ENCODE measurements at regions not wholly inside any gene's neighbourhood (a gene's known extent, or its start where the extent isn't known, plus 50 kb on each side); places are given as distances from the start of the nearest gene placed in this dataset.

DNA sequence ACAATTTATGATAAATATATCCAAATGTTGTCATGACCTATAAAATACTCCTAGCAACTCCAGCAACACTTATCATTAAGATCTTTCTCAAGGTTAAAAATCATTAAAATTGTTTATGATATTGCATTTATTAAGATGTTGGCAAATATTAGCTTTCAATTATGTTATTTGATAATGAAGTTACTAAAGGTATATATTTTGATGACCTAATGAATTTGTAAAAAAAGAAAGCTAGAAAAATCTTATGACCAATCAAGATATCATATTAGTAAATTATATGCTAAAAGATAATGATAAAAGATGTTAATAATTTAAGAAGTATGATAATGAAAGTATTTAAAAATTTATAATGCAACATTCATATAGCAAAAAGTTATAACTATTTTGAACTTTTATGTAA is 66.3 kb upstream of the RAB18 start:
- Histone ChIP-seq H3K4me1 (ENCODE audit: control insufficient read depth in 2 of 2, insufficient read depth in 2 of 2, low read length in 1 of 2) (no peaks in the 10 kb centered on the region), H3K4me3 (ENCODE audit: low read depth in 1 of 2, low read length in 2 of 2) (no peak overlapping the region), H3K27ac (ENCODE audit: low read depth in 2 of 2, low read length in 1 of 2) (no peak overlapping the region)

DNA sequence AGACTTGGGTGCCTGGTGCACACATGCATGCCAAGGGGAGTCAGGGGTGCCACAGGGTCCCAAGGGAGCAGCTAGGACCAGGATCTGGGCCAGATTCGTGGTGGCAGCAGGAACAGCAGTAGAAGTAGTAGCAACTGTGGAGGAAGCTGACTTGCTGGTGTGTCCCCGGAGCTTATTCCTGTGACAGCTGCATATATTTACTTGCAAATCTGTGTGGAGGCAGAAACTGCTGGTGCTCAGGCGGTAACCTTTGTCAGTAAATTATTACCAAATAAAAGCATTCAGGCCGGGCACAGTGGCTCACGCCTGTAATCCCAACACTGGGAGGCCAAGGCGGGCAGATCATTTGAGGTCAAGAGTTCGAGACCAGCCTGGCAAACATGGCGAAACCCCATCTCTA is 67.4 kb upstream of the RAB18 start:
- H3K27ac ChIP-seq (ENCODE audit: low read depth in 2 of 2, low read length in 1 of 2), result no peak overlapping the region
- H3K36me3 ChIP-seq (ENCODE audit: control insufficient read depth in 2 of 2, insufficient read depth in 2 of 2, low read length in 1 of 2), result no peaks in the 10 kb centered on the region
- no peaks in the 10 kb centered on the region for H3K27me3 ChIP-seq (ENCODE audit: control insufficient read depth in 1 of 2, insufficient read depth in 2 of 2, low read length in 2 of 2)
- H3K4me3 ChIP-seq (ENCODE audit: low read depth in 1 of 2, low read length in 2 of 2), result no peak overlapping the region
- no peaks in the 10 kb centered on the region for H3K9me3 ChIP-seq (ENCODE audit: control insufficient read depth in 2 of 2, insufficient read depth in 1 of 2, low read depth in 1 of 2, low read length in 1 of 2)
- WGBS, 2 donors, result 81 to 85% methylated on average over 8 of the region's 8 CpGs
- no peaks in the 10 kb centered on the region for H3K4me1 ChIP-seq (ENCODE audit: control insufficient read depth in 2 of 2, insufficient read depth in 2 of 2, low read length in 1 of 2)

More for the DNA sequence above, 66.3 kb upstream of the RAB18 start:
- Histone ChIP-seq H3K36me3 (ENCODE audit: control insufficient read depth in 2 of 2, insufficient read depth in 2 of 2, low read length in 1 of 2) (no peaks in the 10 kb centered on the region), H3K9me3 (ENCODE audit: control insufficient read depth in 2 of 2, insufficient read depth in 1 of 2, low read depth in 1 of 2, low read length in 1 of 2) (no peaks in the 10 kb centered on the region), H3K27me3 (ENCODE audit: control insufficient read depth in 1 of 2, insufficient read depth in 2 of 2, low read length in 2 of 2) (no peaks in the 10 kb centered on the region)

DNA sequence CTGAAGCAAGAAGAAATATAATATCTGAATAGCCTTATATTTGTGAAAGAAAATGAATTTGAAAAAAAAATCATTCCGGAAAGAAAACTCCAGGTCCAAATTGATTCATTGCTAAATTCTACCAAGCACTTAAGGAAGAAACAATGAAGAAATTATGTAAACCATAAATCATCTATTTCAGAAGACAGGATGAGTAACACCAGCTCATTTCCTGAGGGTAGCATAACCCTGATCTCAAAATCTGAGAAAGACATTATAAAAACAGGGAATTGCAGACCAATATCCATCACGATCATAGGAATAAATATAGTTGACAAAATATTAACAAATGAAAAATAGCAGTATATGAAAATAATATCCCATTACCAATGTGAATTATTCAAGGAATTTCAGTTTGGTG is 70.1 kb upstream of the RAB18 start:
- H3K27me3 ChIP-seq (ENCODE audit: control insufficient read depth in 1 of 2, insufficient read depth in 2 of 2, low read length in 2 of 2), result no peaks in the 10 kb centered on the region
- 81 to 84% methylated on average over 2 of the region's 2 CpGs for WGBS, 2 donors
- no peaks in the 10 kb centered on the region for H3K9me3 ChIP-seq (ENCODE audit: control insufficient read depth in 2 of 2, insufficient read depth in 1 of 2, low read depth in 1 of 2, low read length in 1 of 2)
- no peaks in the 10 kb centered on the region for H3K36me3 ChIP-seq (ENCODE audit: control insufficient read depth in 2 of 2, insufficient read depth in 2 of 2, low read length in 1 of 2)
- H3K27ac ChIP-seq (ENCODE audit: low read depth in 2 of 2, low read length in 1 of 2), result no peak overlapping the region
- no peak overlapping the region for H3K4me3 ChIP-seq (ENCODE audit: low read depth in 1 of 2, low read length in 2 of 2)
- H3K4me1 ChIP-seq (ENCODE audit: control insufficient read depth in 2 of 2, insufficient read depth in 2 of 2, low read length in 1 of 2), result no peaks in the 10 kb centered on the region

DNA sequence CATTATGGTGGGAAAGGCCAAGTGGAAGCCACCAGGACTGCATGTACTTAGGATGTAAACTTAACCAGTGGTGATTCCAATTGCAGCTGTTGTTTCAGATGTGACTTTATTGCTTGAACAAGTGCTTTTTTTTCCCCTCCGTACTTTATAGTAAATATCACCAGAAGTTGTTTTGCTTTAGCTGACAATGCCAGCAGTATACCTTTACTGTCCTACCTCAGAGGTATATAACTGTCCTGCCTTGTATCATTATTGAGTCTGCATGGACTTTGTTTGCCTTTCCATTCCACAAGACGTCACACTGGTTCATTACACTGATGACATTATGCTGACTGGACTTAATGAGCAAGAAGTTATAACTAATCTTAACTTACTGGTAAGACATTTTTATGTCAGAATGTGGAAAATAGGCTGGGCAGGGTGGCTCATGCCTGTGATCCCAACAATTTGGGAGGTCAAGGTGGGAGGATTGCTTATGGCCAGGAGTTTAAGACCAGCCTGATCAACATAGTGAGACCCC is 77.1 kb upstream of the RAB18 start:
- WGBS, 2 donors, result 50 to 60% methylated on average over 2 of the region's 2 CpGs
- H3K36me3 ChIP-seq (ENCODE audit: control insufficient read depth in 2 of 2, insufficient read depth in 2 of 2, low read length in 1 of 2), result no peaks in the 10 kb centered on the region
- no peaks in the 10 kb centered on the region for H3K4me1 ChIP-seq (ENCODE audit: control insufficient read depth in 2 of 2, insufficient read depth in 2 of 2, low read length in 1 of 2)
- H3K27me3 ChIP-seq (ENCODE audit: control insufficient read depth in 1 of 2, insufficient read depth in 2 of 2, low read length in 2 of 2), result no peaks in the 10 kb centered on the region
- H3K9me3 ChIP-seq (ENCODE audit: control insufficient read depth in 2 of 2, insufficient read depth in 1 of 2, low read depth in 1 of 2, low read length in 1 of 2), result no peaks in the 10 kb centered on the region
- no peak overlapping the region for H3K27ac ChIP-seq (ENCODE audit: low read depth in 2 of 2, low read length in 1 of 2)
- no peak overlapping the region for H3K4me3 ChIP-seq (ENCODE audit: low read depth in 1 of 2, low read length in 2 of 2)

DNA sequence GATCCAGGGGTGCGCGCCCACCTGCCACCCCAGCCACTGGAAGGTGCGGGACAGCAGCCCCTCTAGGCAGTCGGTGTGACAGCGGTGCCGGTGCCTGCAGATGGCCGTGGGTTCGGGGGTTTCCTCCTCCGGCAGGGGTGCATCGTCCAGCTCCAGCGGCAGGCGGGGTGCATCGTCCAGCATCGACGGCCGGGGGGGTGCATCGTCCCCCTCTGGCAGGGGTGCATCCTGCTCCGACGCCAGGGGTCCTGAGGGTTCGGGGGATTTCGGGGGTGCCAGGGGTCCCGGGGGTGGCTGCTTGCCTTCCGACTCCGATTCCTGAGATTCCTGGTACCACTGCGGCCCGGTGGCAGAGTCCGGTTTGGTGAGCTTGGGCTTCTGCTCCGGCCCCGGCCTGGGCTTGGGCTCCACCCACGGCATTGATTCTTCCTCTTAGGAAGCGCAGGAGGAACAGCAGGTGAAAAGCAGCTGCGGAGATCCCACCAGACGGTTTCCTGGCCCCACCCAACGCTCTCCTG is 90.2 kb upstream of the RAB18 start:
- Histone ChIP-seq H3K27me3 (ENCODE audit: control insufficient read depth in 1 of 2, insufficient read depth in 2 of 2, low read length in 2 of 2) (peaks cover 0 to 6% of the 10 kb centered on the region in 2 donors), H3K4me1 (ENCODE audit: control insufficient read depth in 2 of 2, insufficient read depth in 2 of 2, low read length in 1 of 2) (no peaks in the 10 kb centered on the region), H3K4me3 (ENCODE audit: low read depth in 1 of 2, low read length in 2 of 2) (no peak overlapping the region), H3K27ac (ENCODE audit: low read depth in 2 of 2, low read length in 1 of 2) (no peak overlapping the region), H3K36me3 (ENCODE audit: control insufficient read depth in 2 of 2, insufficient read depth in 2 of 2, low read length in 1 of 2) (no peaks in the 10 kb centered on the region), H3K9me3 (ENCODE audit: control insufficient read depth in 2 of 2, insufficient read depth in 1 of 2, low read depth in 1 of 2, low read length in 1 of 2) (peaks cover 0 to 4% of the 10 kb centered on the region in 2 donors)
- WGBS, 2 donors, result 52 to 56% methylated on average over 34 of the region's 34 CpGs

DNA sequence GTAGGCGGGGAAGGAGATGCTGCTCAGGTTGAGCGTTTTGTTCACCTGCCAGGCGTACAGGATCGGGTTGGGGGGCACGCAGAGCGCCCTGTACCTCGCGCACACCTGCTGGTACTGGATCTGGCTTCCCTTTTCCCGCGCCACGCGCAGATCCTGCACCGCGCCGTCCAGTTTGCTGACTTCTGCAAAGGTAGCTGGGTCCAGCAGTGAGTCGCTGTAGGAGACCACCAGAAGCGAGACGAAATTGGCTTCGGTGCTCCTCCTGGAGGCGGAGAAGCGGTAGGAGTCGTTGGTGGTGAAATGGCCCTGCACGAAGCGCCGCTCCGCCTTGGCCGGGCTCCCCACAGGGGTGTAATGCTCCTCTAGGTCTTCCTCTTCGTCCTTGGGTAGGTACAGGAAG is 90.7 kb upstream of the RAB18 start:
- Histone ChIP-seq H3K4me3 (ENCODE audit: low read depth in 1 of 2, low read length in 2 of 2) (no peak overlapping the region), H3K27ac (ENCODE audit: low read depth in 2 of 2, low read length in 1 of 2) (no peak overlapping the region), H3K9me3 (ENCODE audit: control insufficient read depth in 2 of 2, insufficient read depth in 1 of 2, low read depth in 1 of 2, low read length in 1 of 2) (peaks cover 0 to 4% of the 10 kb centered on the region in 2 donors), H3K4me1 (ENCODE audit: control insufficient read depth in 2 of 2, insufficient read depth in 2 of 2, low read length in 1 of 2) (no peaks in the 10 kb centered on the region), H3K27me3 (ENCODE audit: control insufficient read depth in 1 of 2, insufficient read depth in 2 of 2, low read length in 2 of 2) (peaks cover 0 to 6% of the 10 kb centered on the region in 2 donors), H3K36me3 (ENCODE audit: control insufficient read depth in 2 of 2, insufficient read depth in 2 of 2, low read length in 1 of 2) (no peaks in the 10 kb centered on the region)
- WGBS, 2 donors, result 71 to 72% methylated on average over 28 of the region's 28 CpGs

DNA sequence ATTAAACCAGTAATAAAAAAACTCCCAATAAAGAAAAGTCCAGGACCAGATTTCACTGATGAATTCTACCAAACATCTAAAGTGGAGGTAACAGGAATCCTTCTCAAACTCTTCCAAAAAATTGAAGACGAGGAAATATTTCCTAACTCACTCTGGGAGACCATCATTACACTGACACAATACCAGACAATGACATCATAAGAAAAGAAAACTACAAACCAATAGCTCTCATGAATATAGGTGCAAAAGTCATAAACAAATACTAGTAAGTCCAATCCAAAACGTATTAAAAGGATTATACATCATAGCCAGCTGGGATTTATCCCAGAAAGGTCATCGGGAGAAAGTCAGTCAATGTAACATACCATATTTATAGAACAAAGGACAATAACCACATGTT is 94.0 kb upstream of the RAB18 start:
- Histone ChIP-seq H3K27ac (ENCODE audit: low read depth in 2 of 2, low read length in 1 of 2) (no peak overlapping the region), H3K4me3 (ENCODE audit: low read depth in 1 of 2, low read length in 2 of 2) (no peak overlapping the region), H3K4me1 (ENCODE audit: control insufficient read depth in 2 of 2, insufficient read depth in 2 of 2, low read length in 1 of 2) (no peaks in the 10 kb centered on the region), H3K27me3 (ENCODE audit: control insufficient read depth in 1 of 2, insufficient read depth in 2 of 2, low read length in 2 of 2) (peaks cover 0 to 6% of the 10 kb centered on the region in 2 donors), H3K9me3 (ENCODE audit: control insufficient read depth in 2 of 2, insufficient read depth in 1 of 2, low read depth in 1 of 2, low read length in 1 of 2) (peaks cover 0 to 4% of the 10 kb centered on the region in 2 donors), H3K36me3 (ENCODE audit: control insufficient read depth in 2 of 2, insufficient read depth in 2 of 2, low read length in 1 of 2) (no peaks in the 10 kb centered on the region)
- WGBS, 2 donors, result 43 to 45% methylated on average over 3 of the region's 3 CpGs

DNA sequence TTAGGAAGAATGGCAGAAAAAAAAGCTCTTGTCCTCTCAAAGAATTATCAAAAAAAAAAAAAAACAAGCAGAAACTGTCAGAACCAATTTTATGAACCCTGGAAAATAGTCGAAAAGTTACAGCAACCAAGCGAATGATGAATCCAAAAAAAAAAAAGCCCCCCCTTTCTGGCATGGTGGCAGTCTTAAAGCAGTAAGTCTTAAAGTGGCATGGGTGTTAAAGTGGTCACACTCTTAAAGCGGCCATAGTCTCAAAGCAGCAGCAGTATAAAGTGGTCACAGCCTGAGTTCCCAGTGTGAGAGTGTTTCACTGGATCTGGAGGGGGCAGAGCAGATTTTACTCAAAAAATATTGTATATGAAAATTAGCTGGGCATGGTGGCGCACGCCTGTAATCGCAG is 96.8 kb upstream of the RAB18 start:
- 91 to 92% methylated on average over 6 of the region's 6 CpGs for WGBS, 2 donors
- H3K4me1 ChIP-seq (ENCODE audit: control insufficient read depth in 2 of 2, insufficient read depth in 2 of 2, low read length in 1 of 2), result no peaks in the 10 kb centered on the region
- H3K4me3 ChIP-seq (ENCODE audit: low read depth in 1 of 2, low read length in 2 of 2), result no peak overlapping the region
- H3K9me3 ChIP-seq (ENCODE audit: control insufficient read depth in 2 of 2, insufficient read depth in 1 of 2, low read depth in 1 of 2, low read length in 1 of 2), result no peaks in the 10 kb centered on the region
- H3K27ac ChIP-seq (ENCODE audit: low read depth in 2 of 2, low read length in 1 of 2), result no peak overlapping the region
- H3K36me3 ChIP-seq (ENCODE audit: control insufficient read depth in 2 of 2, insufficient read depth in 2 of 2, low read length in 1 of 2), result no peaks in the 10 kb centered on the region
- H3K27me3 ChIP-seq (ENCODE audit: control insufficient read depth in 1 of 2, insufficient read depth in 2 of 2, low read length in 2 of 2), result no peaks in the 10 kb centered on the region

DNA sequence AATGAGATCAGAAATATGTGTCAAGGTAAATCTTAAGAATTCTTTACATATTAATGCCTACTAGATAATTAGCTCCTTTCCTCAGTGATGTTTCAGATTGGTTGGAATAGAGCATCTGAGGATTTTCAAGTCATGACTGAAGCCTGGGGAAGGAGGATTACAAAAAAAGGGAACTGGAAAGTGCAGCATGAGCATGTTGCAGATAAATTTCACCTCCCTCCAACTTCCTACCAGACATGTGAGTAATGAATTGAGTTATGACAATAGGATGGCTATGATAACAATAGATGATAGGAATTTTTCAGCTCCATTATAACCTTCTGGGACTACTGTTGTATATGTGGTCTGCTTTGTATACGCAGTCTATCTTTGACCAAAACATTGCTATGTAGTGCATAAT is 104.2 kb upstream of the RAB18 start:
- Histone ChIP-seq H3K4me1 (ENCODE audit: control insufficient read depth in 2 of 2, insufficient read depth in 2 of 2, low read length in 1 of 2) (no peaks in the 10 kb centered on the region), H3K27me3 (ENCODE audit: control insufficient read depth in 1 of 2, insufficient read depth in 2 of 2, low read length in 2 of 2) (no peaks in the 10 kb centered on the region), H3K4me3 (ENCODE audit: low read depth in 1 of 2, low read length in 2 of 2) (no peak overlapping the region), H3K9me3 (ENCODE audit: control insufficient read depth in 2 of 2, insufficient read depth in 1 of 2, low read depth in 1 of 2, low read length in 1 of 2) (no peaks in the 10 kb centered on the region), H3K27ac (ENCODE audit: low read depth in 2 of 2, low read length in 1 of 2) (no peak overlapping the region), H3K36me3 (ENCODE audit: control insufficient read depth in 2 of 2, insufficient read depth in 2 of 2, low read length in 1 of 2) (no peaks in the 10 kb centered on the region)
- WGBS, 2 donors, result 3 to 43% methylated on average over 1 of the region's 1 CpG

DNA sequence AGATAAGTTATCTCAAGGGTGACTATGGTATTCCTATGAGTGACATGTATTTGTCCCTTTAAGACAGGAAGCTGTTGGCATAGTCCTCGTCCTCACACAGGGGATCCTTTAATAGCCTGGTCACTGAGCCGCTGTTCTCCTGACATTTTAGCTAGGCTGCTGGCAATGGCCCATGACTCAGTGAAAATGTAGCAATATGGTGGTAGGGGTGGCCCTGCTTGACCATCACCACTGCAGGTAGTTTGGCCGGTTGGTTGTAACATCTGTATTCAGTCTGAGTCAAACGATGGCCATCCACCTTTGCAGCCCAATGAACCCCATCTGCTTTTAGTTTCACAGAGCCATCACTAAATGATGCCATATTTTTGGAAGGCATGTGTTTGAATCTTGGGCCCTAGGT is 110.1 kb upstream of the RAB18 start:
- H3K9me3 ChIP-seq (ENCODE audit: control insufficient read depth in 2 of 2, insufficient read depth in 1 of 2, low read depth in 1 of 2, low read length in 1 of 2), result no peaks in the 10 kb centered on the region
- no peaks in the 10 kb centered on the region for H3K36me3 ChIP-seq (ENCODE audit: control insufficient read depth in 2 of 2, insufficient read depth in 2 of 2, low read length in 1 of 2)
- peaks cover 0 to 4% of the 10 kb centered on the region in 2 donors for H3K4me1 ChIP-seq (ENCODE audit: control insufficient read depth in 2 of 2, insufficient read depth in 2 of 2, low read length in 1 of 2)
- H3K27ac ChIP-seq (ENCODE audit: low read depth in 2 of 2, low read length in 1 of 2), result no peak overlapping the region
- H3K4me3 ChIP-seq (ENCODE audit: low read depth in 1 of 2, low read length in 2 of 2), result no peak overlapping the region
- WGBS, 2 donors, result 90 to 93% methylated on average over 4 of the region's 4 CpGs
- no peaks in the 10 kb centered on the region for H3K27me3 ChIP-seq (ENCODE audit: control insufficient read depth in 1 of 2, insufficient read depth in 2 of 2, low read length in 2 of 2)

All from esophagus (tissue), 2 donors.